Psoas muscle (tissue), 7 donors: ENCODE measurements at regions not wholly inside any gene's neighbourhood (a gene's known extent, or its start where the extent isn't known, plus 50 kb on each side); places are given as distances from the start of the nearest gene placed in this dataset.

Source experiments
- ATAC-seq, 4 donors: fragments of 200-7000 bp; cut with Tn5 transposase; one replicate each; pipeline ENCODE4 v1.9.1; 2020; ENCODE audit warnings: moderate library complexity in 3 of 4, mild to moderate bottlenecking in 2 of 4
- DNase-seq, 2 donors: peaks; one replicate each; pipeline ENCODE4 v3.0.0-alpha.2; 2020
- H3K27ac ChIP-seq: fragments of 200-600 bp; one replicate; pipeline ENCODE4 v1.8.0; 2022
- H3K27me3 ChIP-seq, 3 donors: fragments of 200-600 bp in 1 of 3; one replicate each; pipeline versions ENCODE4 v1.6.1 to v1.8.0; 2013 to 2022; ENCODE audit warnings: low read length in 2 of 3, mild to moderate bottlenecking in 2 of 3, moderate library complexity in 1 of 3; ENCODE audit not compliant: insufficient read depth in 3 of 3
- H3K36me3 ChIP-seq, 2 donors: fragments of 200-600 bp in 1 of 2; one replicate each; pipeline versions ENCODE4 v1.6.1 to v1.8.0; 2013 to 2022; ENCODE audit warnings: low read depth in 1 of 2, mild to moderate bottlenecking in 1 of 2, moderate library complexity in 1 of 2; ENCODE audit not compliant: insufficient read depth in 1 of 2
- H3K4me1 ChIP-seq: fragments of 200-600 bp; one replicate; pipeline ENCODE4 v1.8.0; 2022
- H3K4me3 ChIP-seq: fragments of 200-600 bp; one replicate; pipeline ENCODE4 v1.8.0; 2022; ENCODE audit warnings: mild to moderate bottlenecking
- H3K9me3 ChIP-seq: fragments of 200-600 bp; one replicate; pipeline ENCODE4 v1.8.0; 2022
- WGBS, 3 donors: extraction: QIAGEN DNeasy Blood & Tissue Kit; methylation state at CpG; one replicate each; pipeline versions ENCODE4 v1.1.6 to v1.1.7; 2013; 5-methylcytosine and 5-hydroxymethylcytosine counted together
- intact Hi-C, 2 donors: fragments of 100-400 bp; cut with DNase I; formaldehyde crosslinking; loops; one replicate each; pipeline versions ENCODE4 v1.11.0 to v1.14.2; 2022
- TF ChIP-seq, protein P1 (sequence below): fragments of 200-600 bp; IDR thresholded peaks from one replicate; pipeline ENCODE4 v1.8.0; 2022; ENCODE audit warnings: antibody characterized with exemption
- donor health status: healthy with polysubstance abuse.
- donor health status: DM: no; HTN: no; CAD: no; lungs with moderate emphysema.
- donor health status: Bipolar disorder and iron deficiency.
- donor health status: healthy.
- donor health status: DM: yes; HTN: yes; CAD: no.
- donor health status: DM: no; HTN: no; CAD: no.
- donor health status: DM: yes; HTN: yes; CAD: no.

DNA sequence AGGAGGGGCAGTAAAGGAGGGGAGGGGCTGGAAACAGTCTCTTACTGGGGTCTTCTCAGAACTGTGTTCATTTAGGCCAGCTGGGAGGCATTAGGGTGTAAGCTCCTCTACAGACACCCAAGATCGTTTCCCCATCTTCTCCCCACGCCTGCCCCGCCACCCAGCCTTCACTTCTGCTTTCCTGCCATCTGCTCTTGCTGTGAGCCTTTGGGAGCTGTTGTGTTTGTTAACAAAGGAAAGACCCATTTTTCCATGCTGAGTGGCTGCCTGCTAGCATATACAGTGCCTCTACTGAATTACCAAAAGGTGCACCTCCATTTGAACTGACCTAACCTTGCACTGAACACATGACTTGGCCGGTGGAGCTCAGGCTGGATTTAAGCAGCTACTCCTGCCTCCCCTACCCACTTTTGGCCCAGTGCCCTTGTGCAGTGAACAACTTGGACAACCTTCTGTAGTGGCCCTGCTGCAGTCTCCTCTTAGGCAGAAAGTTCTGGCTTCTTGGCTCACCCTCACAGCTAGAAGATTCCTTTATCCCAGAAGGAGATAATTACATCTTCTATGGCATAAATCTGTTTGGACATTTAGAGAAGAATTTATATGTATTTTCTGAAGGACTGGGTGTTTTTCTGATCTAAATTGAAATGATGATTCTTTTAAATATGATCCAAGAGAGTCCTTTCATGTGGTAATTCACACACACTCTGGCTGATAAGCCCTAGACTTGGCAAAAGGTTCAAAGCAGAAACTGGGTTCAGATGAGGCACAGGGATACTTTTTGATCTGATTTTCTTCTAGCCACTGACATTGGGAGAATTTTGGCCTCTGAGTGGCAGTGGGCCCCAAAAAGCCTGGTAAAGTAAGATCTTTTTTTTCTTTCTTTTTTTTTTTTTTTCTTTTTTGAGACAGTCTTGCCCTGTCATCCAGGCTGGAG lies 81.9 kb upstream of the HNF1B start:
- intact Hi-C loops = loop anchor here in 1 of 2 donors (10.0 kb wide), 1 partner anchor 62 kb away; no protein-coding TSS in a partner anchor
- Histone ChIP-seq H3K36me3 (no peaks in the 10 kb centered on the region), H3K27ac (no peak overlapping the region), H3K27me3 (no peaks in the 10 kb centered on the region), H3K4me1 (no peaks in the 10 kb centered on the region), H3K9me3 (no peaks in the 10 kb centered on the region), H3K4me3 (no peak overlapping the region)
- 58 to 70% (median 60%) methylated on average over 4 of the region's 4 CpGs for WGBS, 3 donors
- DNase-seq (no peak), ATAC-seq (no peak)
- TF ChIP-seq, protein P1, sequence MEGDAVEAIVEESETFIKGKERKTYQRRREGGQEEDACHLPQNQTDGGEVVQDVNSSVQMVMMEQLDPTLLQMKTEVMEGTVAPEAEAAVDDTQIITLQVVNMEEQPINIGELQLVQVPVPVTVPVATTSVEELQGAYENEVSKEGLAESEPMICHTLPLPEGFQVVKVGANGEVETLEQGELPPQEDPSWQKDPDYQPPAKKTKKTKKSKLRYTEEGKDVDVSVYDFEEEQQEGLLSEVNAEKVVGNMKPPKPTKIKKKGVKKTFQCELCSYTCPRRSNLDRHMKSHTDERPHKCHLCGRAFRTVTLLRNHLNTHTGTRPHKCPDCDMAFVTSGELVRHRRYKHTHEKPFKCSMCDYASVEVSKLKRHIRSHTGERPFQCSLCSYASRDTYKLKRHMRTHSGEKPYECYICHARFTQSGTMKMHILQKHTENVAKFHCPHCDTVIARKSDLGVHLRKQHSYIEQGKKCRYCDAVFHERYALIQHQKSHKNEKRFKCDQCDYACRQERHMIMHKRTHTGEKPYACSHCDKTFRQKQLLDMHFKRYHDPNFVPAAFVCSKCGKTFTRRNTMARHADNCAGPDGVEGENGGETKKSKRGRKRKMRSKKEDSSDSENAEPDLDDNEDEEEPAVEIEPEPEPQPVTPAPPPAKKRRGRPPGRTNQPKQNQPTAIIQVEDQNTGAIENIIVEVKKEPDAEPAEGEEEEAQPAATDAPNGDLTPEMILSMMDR = no peak

DNA sequence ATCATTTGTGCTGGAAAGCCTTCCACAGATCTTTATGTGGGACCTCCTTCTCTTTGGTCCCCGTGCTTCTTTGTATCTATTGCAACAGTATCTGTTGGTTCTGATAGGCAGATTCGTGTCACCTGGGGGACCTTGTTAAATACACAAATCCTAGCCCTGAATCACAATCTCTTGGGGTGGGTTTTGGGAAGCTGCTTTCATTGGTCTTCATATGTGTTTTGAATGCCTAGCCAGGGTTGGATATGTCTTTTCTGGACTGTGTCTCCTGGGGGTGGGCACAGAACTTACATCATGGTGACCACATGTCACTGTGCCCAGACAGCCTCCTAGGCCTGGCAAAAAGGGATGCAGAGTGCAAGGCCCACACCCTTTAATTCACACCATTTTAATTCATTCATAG lies 81.0 kb upstream of the HNF1B start:
- intact Hi-C loops = loop anchor here in 1 of 2 donors (10.0 kb wide), 1 partner anchor 61 kb away; no protein-coding TSS in a partner anchor
- Histone ChIP-seq H3K4me1 (no peaks in the 10 kb centered on the region), H3K27me3 (no peaks in the 10 kb centered on the region), H3K27ac (no peak overlapping the region), H3K36me3 (no peaks in the 10 kb centered on the region), H3K4me3 (no peak overlapping the region), H3K9me3 (no peaks in the 10 kb centered on the region)
- ATAC-seq (no peak), DNase-seq (no peak)
- WGBS, 3 donors = 71 to 82% (median 77%) methylated on average over 2 of the region's 2 CpGs
- TF ChIP-seq, protein P1 = no peak

DNA sequence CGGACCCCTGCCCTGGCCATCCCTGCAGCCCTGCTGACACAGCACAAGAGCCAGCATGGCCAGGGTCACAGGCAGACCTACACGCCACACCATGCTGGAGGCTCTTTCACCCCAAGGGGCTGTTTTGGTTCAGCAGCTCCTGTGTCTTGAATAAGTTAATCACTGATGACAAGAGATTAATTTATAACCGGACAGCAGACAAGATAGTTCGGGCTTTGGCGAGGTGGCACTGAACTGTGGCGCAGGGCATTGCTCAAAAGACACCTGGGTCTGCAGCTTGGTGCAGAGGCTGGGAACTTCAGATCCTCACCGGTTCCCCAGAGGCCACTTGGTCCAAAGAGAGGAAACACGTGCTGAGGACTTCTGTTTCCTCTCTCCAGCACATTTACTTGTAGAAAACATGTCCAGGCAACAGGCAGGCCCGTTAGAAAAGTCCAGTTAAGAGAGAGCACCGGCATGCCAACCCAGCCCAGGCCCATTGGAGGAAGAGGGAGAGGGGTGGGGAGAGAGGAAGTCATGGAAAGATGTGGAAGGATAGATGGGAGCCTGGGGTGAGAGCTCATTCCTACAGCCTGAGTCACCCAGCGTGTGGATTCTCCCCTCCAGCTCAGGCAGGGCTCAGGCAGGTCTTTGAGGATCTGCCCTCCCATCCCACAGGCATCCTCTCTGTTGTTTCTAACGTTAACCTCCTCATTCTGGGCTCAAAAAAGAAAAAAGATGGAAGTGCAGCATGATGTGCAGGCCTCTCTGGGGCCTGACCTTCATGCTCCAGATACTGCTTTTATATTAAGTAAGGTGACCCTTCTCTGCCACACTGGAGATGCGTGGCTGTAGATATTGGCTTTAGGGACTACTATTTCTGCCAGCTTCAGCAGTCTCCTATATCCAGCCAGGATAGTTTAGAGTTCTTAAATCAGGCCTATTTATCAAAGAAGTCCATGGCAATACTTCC lies 80.0 kb upstream of the HNF1B start:
- no peak overlapping the region for H3K4me3 ChIP-seq
- 54 to 66% (median 55%) methylated on average over 13 of the region's 13 CpGs for WGBS, 3 donors
- intact Hi-C loops = loop anchor here in 1 of 2 donors (10.0 kb wide), 1 partner anchor 60 kb away; no protein-coding TSS in a partner anchor
- no peaks in the 10 kb centered on the region for H3K27me3 ChIP-seq
- H3K27ac ChIP-seq = no peak overlapping the region
- H3K9me3 ChIP-seq = no peaks in the 10 kb centered on the region
- no peaks in the 10 kb centered on the region for H3K4me1 ChIP-seq
- no peaks in the 10 kb centered on the region for H3K36me3 ChIP-seq
- ATAC-seq (no peak), DNase-seq (no peak)
- TF ChIP-seq, protein P1 = no peak

DNA sequence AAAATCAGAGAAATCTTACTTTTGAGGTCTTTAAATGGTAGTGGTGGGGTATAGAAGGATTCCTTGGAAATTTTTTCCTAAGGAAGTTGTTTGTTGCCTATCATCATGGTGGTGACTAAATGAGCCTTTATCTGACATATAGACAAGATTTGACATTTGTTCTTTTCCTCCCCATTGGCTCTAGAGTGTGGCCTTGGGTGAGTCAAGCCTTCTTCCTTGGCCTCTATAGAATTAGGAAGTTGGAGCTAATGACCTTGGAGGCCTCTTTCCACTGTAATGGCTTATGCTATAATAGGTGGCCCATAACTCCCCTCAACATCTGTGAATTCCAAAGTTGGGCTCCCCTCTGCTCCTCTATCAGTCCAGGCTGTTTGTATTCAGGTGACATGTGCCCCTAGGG lies 79.1 kb upstream of the HNF1B start:
- ATAC-seq (no peak), DNase-seq (no peak)
- H3K4me1 ChIP-seq = no peaks in the 10 kb centered on the region
- no peak overlapping the region for H3K4me3 ChIP-seq
- no peaks in the 10 kb centered on the region for H3K27me3 ChIP-seq
- TF ChIP-seq, protein P1 = no peak
- H3K27ac ChIP-seq = no peak overlapping the region
- no peaks in the 10 kb centered on the region for H3K36me3 ChIP-seq
- intact Hi-C loops = loop anchor here in 1 of 2 donors (10.0 kb wide), 1 partner anchor 59 kb away; no protein-coding TSS in a partner anchor
- H3K9me3 ChIP-seq = no peaks in the 10 kb centered on the region
